SK-N-SH treated with all-trans-retinoic acid at 6 μM for 48 hours (cell line): ENCODE measurements at regions not wholly inside any gene's neighbourhood (a gene's known extent, or its start where the extent isn't known, plus 50 kb on each side); places are given as distances from the start of the nearest gene placed in this dataset.

Experiments
- ATAC-seq: fragments of 200-7000 bp; cut with Tn5 transposase; 3 replicates; pipeline ENCODE4 v1.9.1; 2020; ENCODE audit warnings: mild to moderate bottlenecking, moderate library complexity
- ARNTL ChIP-seq: fragments of 450-650 bp; formaldehyde crosslinking; IDR thresholded peaks from 2 replicates; pipeline ENCODE4 v1.5.0; 2020; ENCODE audit warnings: low read depth, mild to moderate bottlenecking, moderate library complexity, borderline replicate concordance
- BACH2 ChIP-seq: fragments of 250-450 bp; sonication (Bioruptor Pico); IDR thresholded peaks from 2 replicates; pipeline ENCODE4 v1.9.0; 2021; ENCODE audit warnings: mild to moderate bottlenecking, borderline replicate concordance
- CSDC2 ChIP-seq: fragments of 250-450 bp; sonication (Bioruptor Pico); IDR thresholded peaks from 2 replicates; pipeline ENCODE4 v1.5.0; 2020; ENCODE audit warnings: mild to moderate bottlenecking, moderate library complexity
- GLIS3 ChIP-seq: fragments of 250-450 bp; sonication (Bioruptor Pico); IDR thresholded peaks from 2 replicates; pipeline ENCODE4 v1.5.0; 2020; ENCODE audit warnings: mild to moderate bottlenecking, moderate library complexity
- ISL1 ChIP-seq: fragments of 250-450 bp; sonication (Bioruptor Pico); IDR thresholded peaks from 2 replicates; pipeline ENCODE4 v2.1.2; 2022; ENCODE audit warnings: mild to moderate bottlenecking, moderate library complexity
- OSR1 ChIP-seq: fragments of 250-450 bp; sonication (Bioruptor Pico); IDR thresholded peaks from 2 replicates; pipeline ENCODE4 v1.8.0; 2022; ENCODE audit warnings: moderate library complexity, mild to moderate bottlenecking, inconsistent platforms
- RARB ChIP-seq: fragments of 250-450 bp; sonication (Bioruptor Pico); IDR thresholded peaks from 2 replicates; pipeline ENCODE4 v1.8.0; 2021; ENCODE audit warnings: mild to moderate bottlenecking, moderate library complexity
- SNAI2 ChIP-seq: fragments of 250-450 bp; sonication (Bioruptor Pico); IDR thresholded peaks from 2 replicates; pipeline ENCODE4 v1.5.0; 2020; ENCODE audit warnings: mild to moderate bottlenecking, moderate library complexity
- TCF4 ChIP-seq: fragments of 250-450 bp; sonication (Bioruptor Pico); IDR thresholded peaks from 2 replicates; pipeline ENCODE4 v1.8.0; 2021; ENCODE audit warnings: mild to moderate bottlenecking, moderate library complexity, borderline replicate concordance
- TOX ChIP-seq: fragments of 250-450 bp; sonication (Bioruptor Pico); IDR thresholded peaks from 2 replicates; pipeline ENCODE4 v1.8.0; 2021; ENCODE audit warnings: mild to moderate bottlenecking, moderate library complexity, borderline replicate concordance
- ZC3H10 ChIP-seq: fragments of 250-450 bp; sonication (Bioruptor Pico); IDR thresholded peaks from 2 replicates; pipeline ENCODE4 v1.5.1; 2021; ENCODE audit warnings: mild to moderate bottlenecking, moderate library complexity
- ZFP3 ChIP-seq: fragments of 250-450 bp; sonication (Bioruptor Pico); IDR thresholded peaks from 2 replicates; pipeline ENCODE4 v1.5.0; 2020; ENCODE audit warnings: mild to moderate bottlenecking, moderate library complexity
- ZFP30 ChIP-seq: fragments of 450-650 bp; formaldehyde crosslinking; IDR thresholded peaks from 2 replicates; pipeline ENCODE4 v1.5.0; 2022; ENCODE audit warnings: mild to moderate bottlenecking, moderate library complexity
- ZNF565 ChIP-seq: fragments of 450-650 bp; formaldehyde crosslinking; conservative IDR thresholded peaks from 2 replicates; pipeline ENCODE4 v1.5.0; 2020; ENCODE audit warnings: low read depth, mild to moderate bottlenecking, moderate library complexity
- ZNF70 ChIP-seq: fragments of 450-650 bp; formaldehyde crosslinking; IDR thresholded peaks from 2 replicates; pipeline ENCODE4 v1.5.0; 2020; ENCODE audit warnings: mild to moderate bottlenecking, moderate library complexity
- ZNF8 ChIP-seq: fragments of 450-650 bp; formaldehyde crosslinking; IDR thresholded peaks from 2 replicates; pipeline ENCODE4 v1.5.0; 2020; ENCODE audit warnings: mild to moderate bottlenecking, moderate library complexity
- TF ChIP-seq, protein P1 (sequence below): fragments of 250-450 bp; sonication (Bioruptor Pico); IDR thresholded peaks from 2 replicates; pipeline ENCODE4 v1.8.0; 2021; ENCODE audit warnings: low read depth, mild to moderate bottlenecking, moderate library complexity, borderline replicate concordance
- TF ChIP-seq, protein P2 (sequence below): fragments of 250-450 bp; sonication (Bioruptor Pico); IDR thresholded peaks from 2 replicates; pipeline ENCODE4 v1.5.1; 2020; ENCODE audit warnings: low read depth, mild to moderate bottlenecking, moderate library complexity
- TF ChIP-seq, protein P3 (sequence below): fragments of 250-450 bp; sonication (Bioruptor Pico); IDR thresholded peaks from 2 replicates; pipeline ENCODE4 v1.5.1; 2021; ENCODE audit warnings: mild to moderate bottlenecking, moderate library complexity
- TF ChIP-seq, protein P4 (sequence below): fragments of 250-450 bp; sonication (Bioruptor Pico); IDR thresholded peaks from 2 replicates; pipeline ENCODE4 v1.8.0; 2020; ENCODE audit warnings: mild to moderate bottlenecking, moderate library complexity, borderline replicate concordance
- TF ChIP-seq, protein P5 (sequence below): fragments of 250-450 bp; sonication (Bioruptor Pico); IDR thresholded peaks from 2 replicates; pipeline ENCODE4 v1.5.0; 2020; ENCODE audit warnings: mild to moderate bottlenecking, moderate library complexity

DNA sequence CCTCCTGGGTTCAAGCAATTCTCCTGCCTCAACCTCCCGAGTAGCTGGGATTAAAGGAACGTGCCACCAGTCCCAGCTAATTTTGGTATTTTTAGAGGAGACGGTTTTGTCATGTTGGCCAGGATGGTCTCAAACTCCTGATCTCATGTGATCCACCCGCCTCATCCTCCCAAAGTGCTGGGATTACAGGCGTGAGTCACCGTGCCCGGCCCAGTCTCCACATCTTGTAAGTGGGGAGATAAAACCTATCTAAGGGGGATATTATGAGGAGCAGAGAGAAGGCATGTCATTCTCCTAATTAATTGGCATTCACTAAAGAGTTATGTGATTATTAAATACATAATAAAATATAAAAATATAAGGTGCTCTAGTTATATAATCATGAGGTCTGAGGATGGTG lies 94.1 kb upstream of the BOD1 start:
- TF ChIP-seq SNAI2 (CRISPR knock-in tag) (no peak), ZNF8 (CRISPR knock-in tag) (no peak), RARB (CRISPR knock-in tag) (no peak), ISL1 (CRISPR knock-in tag) (no peak), ZNF565 (CRISPR knock-in tag) (no peak), TOX (CRISPR knock-in tag) (no peak), ZC3H10 (CRISPR knock-in tag) (no peak)
- TF ChIP-seq, protein P1, sequence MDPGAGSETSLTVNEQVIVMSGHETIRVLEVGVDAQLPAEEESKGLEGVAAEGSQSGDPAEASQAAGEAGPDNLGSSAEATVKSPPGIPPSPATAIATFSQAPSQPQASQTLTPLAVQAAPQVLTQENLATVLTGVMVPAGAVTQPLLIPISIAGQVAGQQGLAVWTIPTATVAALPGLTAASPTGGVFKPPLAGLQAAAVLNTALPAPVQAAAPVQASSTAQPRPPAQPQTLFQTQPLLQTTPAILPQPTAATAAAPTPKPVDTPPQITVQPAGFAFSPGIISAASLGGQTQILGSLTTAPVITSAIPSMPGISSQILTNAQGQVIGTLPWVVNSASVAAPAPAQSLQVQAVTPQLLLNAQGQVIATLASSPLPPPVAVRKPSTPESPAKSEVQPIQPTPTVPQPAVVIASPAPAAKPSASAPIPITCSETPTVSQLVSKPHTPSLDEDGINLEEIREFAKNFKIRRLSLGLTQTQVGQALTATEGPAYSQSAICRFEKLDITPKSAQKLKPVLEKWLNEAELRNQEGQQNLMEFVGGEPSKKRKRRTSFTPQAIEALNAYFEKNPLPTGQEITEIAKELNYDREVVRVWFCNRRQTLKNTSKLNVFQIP (CRISPR knock-in tag): no peak
- no peak for ATAC-seq

DNA sequence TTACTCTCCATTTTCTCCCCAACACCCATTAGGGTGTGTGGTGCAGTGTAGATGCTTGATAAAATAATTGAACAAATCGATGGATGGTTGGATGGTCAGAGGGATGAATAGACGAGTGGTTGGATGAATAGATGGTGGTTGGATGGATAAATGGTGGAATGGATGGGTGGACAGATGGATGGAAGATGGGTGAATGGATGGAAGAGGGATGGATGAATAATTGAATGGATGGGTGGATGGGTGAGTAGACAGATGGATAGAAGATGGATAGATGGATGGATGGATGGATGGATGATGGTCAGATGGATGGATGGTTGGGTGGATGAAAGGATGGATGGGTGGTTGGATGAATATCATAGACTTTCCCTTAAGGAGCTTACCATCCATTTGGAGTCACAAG lies 95.0 kb upstream of the BOD1 start:
- ATAC-seq: no peak
- TF ChIP-seq, protein P2, sequence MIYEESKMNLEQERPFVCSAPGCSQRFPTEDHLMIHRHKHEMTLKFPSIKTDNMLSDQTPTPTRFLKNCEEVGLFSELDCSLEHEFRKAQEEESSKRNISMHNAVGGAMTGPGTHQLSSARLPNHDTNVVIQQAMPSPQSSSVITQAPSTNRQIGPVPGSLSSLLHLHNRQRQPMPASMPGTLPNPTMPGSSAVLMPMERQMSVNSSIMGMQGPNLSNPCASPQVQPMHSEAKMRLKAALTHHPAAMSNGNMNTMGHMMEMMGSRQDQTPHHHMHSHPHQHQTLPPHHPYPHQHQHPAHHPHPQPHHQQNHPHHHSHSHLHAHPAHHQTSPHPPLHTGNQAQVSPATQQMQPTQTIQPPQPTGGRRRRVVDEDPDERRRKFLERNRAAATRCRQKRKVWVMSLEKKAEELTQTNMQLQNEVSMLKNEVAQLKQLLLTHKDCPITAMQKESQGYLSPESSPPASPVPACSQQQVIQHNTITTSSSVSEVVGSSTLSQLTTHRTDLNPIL: no peak
- TF ChIP-seq, protein P3, sequence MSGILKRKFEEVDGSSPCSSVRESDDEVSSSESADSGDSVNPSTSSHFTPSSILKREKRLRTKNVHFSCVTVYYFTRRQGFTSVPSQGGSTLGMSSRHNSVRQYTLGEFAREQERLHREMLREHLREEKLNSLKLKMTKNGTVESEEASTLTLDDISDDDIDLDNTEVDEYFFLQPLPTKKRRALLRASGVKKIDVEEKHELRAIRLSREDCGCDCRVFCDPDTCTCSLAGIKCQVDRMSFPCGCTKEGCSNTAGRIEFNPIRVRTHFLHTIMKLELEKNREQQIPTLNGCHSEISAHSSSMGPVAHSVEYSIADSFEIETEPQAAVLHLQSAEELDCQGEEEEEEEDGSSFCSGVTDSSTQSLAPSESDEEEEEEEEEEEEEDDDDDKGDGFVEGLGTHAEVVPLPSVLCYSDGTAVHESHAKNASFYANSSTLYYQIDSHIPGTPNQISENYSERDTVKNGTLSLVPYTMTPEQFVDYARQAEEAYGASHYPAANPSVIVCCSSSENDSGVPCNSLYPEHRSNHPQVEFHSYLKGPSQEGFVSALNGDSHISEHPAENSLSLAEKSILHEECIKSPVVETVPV (CRISPR knock-in tag): no peak
- TF ChIP-seq TOX (CRISPR knock-in tag) (no peak), ZNF8 (CRISPR knock-in tag) (no peak), CSDC2 (CRISPR knock-in tag) (no peak), BACH2 (CRISPR knock-in tag) (no peak), ZFP30 (CRISPR knock-in tag) (no peak), ZFP3 (CRISPR knock-in tag) (no peak), ZC3H10 (CRISPR knock-in tag) (no peak), ZNF70 (CRISPR knock-in tag) (no peak), ISL1 (CRISPR knock-in tag) (no peak), ARNTL (no peak), OSR1 (CRISPR knock-in tag) (no peak)
- TF ChIP-seq, protein P1 (CRISPR knock-in tag): no peak
- TF ChIP-seq, protein P4, sequence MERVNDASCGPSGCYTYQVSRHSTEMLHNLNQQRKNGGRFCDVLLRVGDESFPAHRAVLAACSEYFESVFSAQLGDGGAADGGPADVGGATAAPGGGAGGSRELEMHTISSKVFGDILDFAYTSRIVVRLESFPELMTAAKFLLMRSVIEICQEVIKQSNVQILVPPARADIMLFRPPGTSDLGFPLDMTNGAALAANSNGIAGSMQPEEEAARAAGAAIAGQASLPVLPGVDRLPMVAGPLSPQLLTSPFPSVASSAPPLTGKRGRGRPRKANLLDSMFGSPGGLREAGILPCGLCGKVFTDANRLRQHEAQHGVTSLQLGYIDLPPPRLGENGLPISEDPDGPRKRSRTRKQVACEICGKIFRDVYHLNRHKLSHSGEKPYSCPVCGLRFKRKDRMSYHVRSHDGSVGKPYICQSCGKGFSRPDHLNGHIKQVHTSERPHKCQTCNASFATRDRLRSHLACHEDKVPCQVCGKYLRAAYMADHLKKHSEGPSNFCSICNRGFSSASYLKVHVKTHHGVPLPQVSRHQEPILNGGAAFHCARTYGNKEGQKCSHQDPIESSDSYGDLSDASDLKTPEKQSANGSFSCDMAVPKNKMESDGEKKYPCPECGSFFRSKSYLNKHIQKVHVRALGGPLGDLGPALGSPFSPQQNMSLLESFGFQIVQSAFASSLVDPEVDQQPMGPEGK (CRISPR knock-in tag): no peak

DNA sequence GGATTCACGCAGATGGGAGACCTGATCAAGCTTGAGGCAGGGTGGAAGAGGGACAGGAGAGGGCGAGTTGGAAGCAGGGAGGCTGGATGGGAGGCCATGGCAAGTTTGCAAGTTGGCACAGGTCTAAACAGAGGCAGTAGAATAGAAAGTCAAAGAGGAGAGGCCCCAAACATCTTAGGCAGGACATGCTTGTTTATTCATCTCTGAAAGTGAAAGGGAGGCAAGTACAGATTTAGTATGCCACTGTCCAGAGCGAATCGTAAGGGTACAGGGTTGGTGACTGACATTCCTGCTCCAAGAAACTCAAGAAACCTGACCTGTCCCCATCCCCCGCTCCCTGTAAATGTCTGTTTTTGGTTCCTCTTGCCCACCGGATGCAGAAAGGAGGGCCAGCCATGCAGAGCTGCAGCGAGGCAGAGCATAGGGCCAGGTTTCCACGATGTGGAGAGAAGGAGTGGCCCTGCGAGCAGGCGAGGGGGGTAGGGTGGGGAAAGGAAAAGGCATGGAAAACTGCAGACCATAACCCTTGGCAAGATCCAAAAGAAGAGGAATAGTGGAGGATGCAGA lies 96.2 kb upstream of the BOD1 start:
- TF ChIP-seq TCF4 (no peak), OSR1 (CRISPR knock-in tag) (no peak), BACH2 (CRISPR knock-in tag) (no peak), ZNF70 (CRISPR knock-in tag) (no peak), GLIS3 (CRISPR knock-in tag) (no peak)
- TF ChIP-seq, protein P1 (CRISPR knock-in tag): no peak
- TF ChIP-seq, protein P5, sequence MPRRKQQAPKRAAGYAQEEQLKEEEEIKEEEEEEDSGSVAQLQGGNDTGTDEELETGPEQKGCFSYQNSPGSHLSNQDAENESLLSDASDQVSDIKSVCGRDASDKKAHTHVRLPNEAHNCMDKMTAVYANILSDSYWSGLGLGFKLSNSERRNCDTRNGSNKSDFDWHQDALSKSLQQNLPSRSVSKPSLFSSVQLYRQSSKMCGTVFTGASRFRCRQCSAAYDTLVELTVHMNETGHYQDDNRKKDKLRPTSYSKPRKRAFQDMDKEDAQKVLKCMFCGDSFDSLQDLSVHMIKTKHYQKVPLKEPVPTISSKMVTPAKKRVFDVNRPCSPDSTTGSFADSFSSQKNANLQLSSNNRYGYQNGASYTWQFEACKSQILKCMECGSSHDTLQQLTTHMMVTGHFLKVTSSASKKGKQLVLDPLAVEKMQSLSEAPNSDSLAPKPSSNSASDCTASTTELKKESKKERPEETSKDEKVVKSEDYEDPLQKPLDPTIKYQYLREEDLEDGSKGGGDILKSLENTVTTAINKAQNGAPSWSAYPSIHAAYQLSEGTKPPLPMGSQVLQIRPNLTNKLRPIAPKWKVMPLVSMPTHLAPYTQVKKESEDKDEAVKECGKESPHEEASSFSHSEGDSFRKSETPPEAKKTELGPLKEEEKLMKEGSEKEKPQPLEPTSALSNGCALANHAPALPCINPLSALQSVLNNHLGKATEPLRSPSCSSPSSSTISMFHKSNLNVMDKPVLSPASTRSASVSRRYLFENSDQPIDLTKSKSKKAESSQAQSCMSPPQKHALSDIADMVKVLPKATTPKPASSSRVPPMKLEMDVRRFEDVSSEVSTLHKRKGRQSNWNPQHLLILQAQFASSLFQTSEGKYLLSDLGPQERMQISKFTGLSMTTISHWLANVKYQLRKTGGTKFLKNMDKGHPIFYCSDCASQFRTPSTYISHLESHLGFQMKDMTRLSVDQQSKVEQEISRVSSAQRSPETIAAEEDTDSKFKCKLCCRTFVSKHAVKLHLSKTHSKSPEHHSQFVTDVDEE: no peak
- TF ChIP-seq, all 23 proteins: peak for 0
- no peak for ATAC-seq
